H1 (cell line): ENCODE measurements at regions not wholly inside any gene's neighbourhood (a gene's known extent, or its start where the extent isn't known, plus 50 kb on each side); places are given as distances from the start of the nearest gene placed in this dataset.

ENCODE experiments used
- FOSL1 ChIP-seq: IDR thresholded peaks from 2 replicates; pipeline ENCODE4 v1.6.1; 2011; ENCODE audit warnings: mild to moderate bottlenecking, low read depth, low read length, moderate library complexity; ENCODE audit not compliant: insufficient read depth
- RXRA ChIP-seq: IDR thresholded peaks from 2 replicates; pipeline ENCODE4 v1.6.1; 2011; ENCODE audit warnings: low read depth, mild to moderate bottlenecking, low read length, moderate library complexity; ENCODE audit not compliant: insufficient read depth

DNA sequence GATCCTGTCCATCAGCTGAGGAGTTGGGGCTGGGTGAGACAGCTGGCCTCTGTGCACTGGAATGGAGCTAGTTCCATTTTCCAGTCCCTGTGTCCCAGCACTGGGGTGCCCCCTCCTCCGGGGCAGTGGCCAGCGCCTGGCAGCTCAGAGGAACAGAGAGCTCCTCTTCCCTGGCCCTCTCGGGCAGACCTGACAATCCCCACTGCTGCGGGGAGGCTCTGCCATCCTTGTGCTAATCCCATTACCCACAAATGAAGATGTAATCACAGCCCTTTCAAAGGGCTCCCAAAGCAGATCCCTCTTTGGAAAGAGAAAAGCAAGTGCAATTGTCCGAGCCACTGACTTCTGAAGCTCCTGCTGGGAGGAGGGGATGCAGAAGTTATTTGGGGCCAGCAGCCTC lies 75.1 kb upstream of the MSX1 start (continued):
- TF ChIP-seq RXRA, result no peak
- TF ChIP-seq FOSL1, result no peak
